ENCODE measurements at regions not wholly inside any gene's neighbourhood (a gene's known extent, or its start where the extent isn't known, plus 50 kb on each side); places are given as distances from the start of the nearest gene placed in this dataset.

DNA sequence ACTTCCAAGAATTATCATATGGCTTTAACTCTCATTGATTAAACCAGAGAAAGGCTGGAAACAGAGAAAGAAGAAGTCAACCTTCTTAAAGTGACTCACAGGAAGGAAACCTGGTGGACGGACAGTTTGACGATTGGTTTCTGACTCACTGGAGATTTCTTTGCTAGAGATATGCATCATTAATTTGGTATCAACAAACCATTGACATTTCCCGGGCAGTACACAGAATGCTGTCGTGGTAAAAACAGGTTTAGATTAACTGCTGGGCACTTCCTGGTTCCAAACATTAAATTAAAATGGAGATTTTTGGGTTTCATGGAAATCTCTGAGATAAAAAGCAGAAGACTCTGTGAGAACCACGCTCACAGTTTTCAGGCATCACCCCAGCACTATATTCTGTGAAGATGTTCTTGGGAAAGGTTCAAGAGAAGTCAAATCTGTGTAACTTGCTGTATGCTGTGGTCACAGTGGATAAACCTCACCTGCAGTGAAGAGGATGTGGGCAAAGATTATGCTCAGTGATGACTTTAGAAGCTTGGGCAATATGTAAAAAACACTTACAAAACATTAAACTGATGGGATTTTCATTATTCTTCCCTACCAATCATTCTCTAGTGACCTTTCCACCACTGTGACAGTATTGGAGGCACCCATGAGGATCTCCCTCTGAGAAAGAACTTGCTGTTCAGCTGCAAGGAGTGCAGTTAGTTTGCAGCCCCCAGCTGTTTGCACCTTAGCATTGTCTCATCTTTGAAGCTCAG lies 61.1 kb upstream of the CD44 start:
- DNase-seq (ENCODE audit: low read depth in 2 of 2): peak in 1 of 2 donors; percentile 88

DNA sequence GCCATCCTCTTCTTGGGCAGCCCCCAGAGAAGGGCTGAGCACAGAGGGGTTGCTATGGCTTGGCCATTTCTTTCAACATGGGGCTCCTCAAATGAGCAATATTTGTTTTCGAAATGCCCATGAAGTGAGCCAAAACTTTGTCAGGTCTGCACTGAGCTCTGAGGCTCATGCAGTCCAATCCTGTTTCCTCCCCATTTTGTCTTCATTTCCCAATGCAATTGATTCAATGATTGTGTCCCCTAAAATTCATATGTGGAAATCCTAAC lies 60.6 kb upstream of the CD44 start:
- no peak for DNase-seq (ENCODE audit: low read depth in 2 of 2)

DNA sequence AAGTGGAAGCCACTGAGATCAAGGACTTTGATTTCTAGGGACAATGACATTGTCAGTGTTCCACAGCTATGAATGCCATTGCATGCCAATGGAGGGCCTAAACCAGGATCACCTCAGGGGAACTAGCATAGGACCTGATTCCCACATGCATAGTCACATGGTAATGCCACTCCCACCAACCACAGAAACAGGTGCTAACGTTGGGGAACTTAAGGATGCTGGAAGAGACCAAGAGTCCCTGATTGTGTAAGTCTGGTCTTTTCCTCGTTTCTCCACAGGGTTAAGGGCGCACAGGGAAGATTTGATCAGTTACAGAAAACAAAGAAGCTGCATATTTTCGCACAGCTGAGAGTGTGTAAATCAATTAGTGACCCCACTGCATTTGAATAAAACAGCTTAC lies 59.4 kb upstream of the CD44 start:
- DNase-seq (ENCODE audit: low read depth in 2 of 2): no peak

DNA sequence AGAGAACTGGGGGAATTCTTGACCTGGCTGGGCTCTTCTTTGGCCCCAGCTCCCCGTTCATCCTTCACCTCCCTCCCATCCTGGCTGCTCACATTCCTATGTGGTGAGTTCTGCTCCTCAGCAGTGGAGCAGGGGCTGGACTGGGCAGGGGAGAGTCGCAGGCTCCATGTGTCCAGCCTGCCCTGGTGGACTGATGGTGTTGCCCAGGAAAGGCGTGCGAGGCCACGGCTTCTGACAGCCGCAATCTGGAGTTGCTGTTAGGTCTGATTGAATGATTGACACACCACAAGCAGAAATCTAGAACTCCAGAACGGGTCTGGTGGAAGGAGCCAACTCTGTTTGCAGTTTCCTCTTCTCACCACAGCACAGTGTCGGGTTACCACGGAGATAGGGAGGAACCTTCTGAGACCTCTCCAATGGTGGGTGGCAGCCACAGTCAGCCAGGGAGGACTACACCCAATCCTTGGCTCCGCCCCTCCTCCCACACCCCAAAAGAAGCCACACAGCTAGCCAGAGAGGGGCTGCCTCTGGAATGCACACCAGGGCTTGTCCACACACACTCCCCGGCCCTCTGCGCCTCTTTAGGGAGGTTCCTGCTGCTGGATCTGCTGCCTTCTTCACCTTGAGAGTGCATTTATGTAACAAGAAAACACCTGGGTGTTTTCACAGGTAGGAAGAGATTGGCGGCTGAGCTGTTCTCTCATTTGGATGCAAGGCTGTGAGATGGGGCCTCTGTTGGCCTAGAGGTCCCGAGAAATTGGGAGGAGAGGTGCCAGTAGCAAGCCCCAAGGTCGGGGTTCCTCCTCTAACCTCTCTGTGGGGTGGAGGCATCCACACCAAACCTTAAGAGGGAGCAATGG lies 56.4 kb upstream of the CD44 start:
- peak in 1 of 2 donors; percentile 69 for DNase-seq (ENCODE audit: low read depth in 2 of 2)

DNA sequence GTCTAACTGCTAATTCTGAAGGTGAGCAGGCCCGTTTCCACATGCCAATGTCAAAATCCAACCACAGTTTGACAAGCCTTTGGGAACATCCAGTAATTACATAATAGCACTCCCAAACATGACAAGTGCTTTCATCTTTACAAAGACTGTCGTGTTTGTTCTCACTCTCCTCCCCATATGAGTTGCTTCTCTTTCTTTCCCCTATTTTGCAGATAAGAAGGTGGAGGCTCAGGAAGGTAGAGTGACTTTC lies 55.9 kb upstream of the CD44 start:
- no peak for DNase-seq (ENCODE audit: low read depth in 2 of 2)

DNA sequence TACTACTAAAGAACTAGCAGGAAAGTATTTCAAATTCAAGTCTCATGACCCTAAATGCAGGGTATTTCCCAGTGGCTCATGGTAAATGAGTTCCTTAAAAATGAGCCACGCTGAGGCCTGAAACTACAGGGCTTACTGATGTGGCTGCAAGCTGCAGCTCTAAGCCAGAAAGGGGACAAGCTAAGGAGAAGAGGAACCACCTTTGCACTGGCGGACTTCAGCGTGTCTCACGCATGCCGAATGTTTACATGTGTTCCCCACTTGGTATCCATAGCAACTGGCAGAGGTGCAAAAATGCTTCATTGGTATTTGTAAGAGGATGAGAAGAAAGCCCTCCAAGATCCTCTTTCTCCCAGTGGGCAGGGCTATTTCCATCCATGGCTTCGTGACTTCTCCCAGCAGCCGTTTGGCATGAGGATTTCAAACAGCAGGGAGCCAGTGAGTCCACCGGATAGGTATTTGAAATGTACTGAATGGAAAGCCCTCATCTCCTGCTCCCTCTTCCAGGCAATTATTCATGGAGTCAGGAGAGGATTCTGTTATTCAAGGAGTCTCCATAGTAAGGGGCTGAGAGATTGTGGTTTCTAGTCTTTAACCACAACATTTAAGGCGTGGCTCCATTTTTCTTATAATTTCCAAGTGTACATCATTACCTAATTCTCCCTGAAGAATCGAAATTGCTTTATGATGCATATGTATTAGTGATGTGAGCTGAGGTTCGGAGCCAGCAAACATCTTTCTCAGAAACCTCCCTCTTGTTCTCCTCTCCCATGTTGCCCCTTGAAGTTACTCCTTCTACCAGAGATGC lies 55.3 kb upstream of the CD44 start:
- peak in 1 of 2 donors; percentile 16 for DNase-seq (ENCODE audit: low read depth in 2 of 2)

DNA sequence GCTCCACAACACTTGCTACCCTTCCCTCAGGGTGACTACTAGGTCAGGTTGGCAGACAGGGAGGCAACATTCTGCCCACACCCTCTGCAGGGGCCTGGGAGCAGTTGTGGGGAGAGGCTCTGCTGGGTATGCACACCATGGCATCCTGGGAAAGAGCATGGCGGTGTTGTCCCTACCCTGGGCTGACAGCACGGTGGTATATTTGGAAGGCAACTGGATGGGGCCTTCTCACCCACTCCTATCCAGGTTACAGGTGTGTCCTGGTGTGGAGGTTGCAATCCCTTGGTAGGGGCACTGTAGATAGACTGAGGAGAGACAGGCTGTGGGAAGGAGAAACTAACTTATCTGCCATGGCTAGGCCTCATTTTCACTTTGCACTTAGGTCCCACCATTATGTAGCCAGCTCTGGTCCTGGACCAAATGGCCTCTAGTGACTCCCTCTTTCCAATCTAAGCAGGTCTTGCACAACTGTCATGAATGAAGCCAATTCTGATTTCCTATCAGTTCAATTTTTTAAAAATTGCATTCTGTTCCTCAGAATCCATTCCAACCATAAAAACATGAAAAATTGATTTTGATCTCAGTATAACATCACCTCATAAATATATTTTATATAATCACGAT lies 54.0 kb upstream of the CD44 start:
- DNase-seq (ENCODE audit: low read depth in 2 of 2): no peak

DNA sequence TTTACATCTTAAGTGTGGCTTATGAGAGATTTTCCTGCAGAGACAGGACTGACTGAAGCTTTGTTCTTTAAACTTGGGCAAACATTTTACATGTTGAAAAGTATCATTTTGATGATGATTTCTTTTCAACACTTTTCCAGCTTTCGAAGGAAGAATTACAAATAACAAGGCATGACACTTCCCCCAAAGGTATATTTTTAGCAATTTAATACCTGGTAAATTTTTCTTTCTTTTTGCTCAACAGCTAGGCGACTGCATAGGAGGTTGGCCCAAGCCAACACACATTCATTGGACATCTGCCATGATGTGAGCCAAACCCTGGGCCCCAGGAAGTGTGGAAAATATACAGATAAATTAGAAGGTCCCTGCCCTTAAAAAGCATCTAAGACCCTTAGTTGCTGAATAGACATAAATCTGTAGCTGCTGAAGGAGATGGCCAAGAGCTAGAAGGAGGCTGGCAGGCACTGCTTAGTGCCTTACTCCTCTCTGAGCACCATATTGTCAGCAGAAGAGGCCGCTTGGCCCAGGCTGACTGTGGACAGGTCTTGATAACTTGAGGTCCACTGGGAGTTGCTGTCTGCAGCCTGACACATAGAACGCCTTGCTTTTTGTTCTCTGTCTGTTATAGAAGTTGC lies 53.3 kb upstream of the CD44 start:
- no peak for DNase-seq (ENCODE audit: low read depth in 2 of 2)

DNA sequence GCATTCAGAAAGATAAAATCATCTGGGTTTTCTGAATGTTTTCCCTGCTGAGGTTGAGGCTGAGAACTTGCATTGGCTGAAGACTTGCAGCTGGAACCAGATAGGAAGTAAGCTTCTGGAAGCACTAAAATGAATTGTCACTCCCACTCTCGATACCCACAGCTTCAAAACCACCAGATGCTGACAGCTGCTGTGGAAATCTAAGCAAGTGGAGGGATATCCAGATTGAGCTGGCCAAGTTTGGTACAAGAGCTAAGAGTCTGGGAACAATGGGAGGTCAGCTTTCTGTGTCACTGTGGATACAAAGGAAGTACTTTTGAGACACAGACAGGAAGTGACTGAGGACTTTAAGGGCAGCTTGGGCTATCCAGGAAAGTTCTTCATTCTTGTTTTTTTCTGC lies 51.3 kb upstream of the CD44 start:
- peak in 1 of 2 donors; percentile 89 for DNase-seq (ENCODE audit: low read depth in 2 of 2)

DNA sequence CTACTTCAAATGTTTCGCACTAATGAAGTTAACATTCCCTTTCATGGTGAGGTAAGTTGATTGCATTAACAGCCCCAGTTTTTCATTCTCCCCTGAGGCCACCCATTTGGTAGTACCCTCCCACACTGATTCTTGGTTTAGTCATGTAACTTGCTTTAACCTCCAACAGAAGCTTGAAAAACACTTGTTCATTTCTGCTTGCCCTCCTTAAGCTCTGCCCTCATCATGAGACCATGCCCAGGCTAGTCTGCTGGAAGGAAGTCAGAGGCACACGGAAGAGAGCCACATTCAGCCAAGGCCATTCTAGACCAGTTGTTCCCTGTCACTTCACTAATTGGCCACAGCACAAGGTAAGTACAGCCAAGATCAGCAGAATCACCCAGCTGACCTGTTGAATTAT lies 50.7 kb upstream of the CD44 start:
- DNase-seq (ENCODE audit: low read depth in 2 of 2): no peak

DNA sequence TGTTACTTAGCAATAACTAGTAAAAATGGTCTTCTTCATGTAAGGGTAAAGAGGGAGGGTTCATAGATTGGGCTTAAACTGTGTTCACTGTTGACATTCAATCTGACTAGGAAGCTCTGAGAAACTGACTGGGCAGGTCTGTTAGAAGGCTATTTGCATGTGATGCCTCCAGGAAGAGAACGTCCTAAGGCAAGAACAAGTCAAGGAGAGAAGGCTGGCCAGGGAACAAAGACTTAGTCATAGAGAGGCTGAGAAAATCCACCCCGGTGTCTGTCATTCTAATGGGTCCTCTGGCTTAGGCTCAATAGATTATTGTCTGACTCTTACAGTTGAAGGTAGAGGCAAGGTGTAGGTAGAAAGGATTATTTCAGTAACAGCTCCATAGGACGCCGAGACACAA lies 50.3 kb upstream of the CD44 start:
- DNase-seq (ENCODE audit: low read depth in 2 of 2): peak in 1 of 2 donors; percentile 59
